GM12891 (cell line): ENCODE measurements at regions not wholly inside any gene's neighbourhood (a gene's known extent, or its start where the extent isn't known, plus 50 kb on each side); places are given as distances from the start of the nearest gene placed in this dataset.

Experiments
- POLR2A ChIP-seq: IDR thresholded peaks from 2 replicates; pipeline ENCODE4 v1.6.1; 2011; ENCODE audit warnings: low read depth, low read length, control low read depth
- POLR2AphosphoS5 ChIP-seq: IDR thresholded peaks from 2 replicates; pipeline ENCODE4 v1.6.1; 2011; ENCODE audit warnings: low read depth, low read length, control low read depth
- POU2F2 ChIP-seq: IDR thresholded peaks from 2 replicates; pipeline ENCODE4 v1.6.1; 2011; ENCODE audit warnings: low read depth, mild to moderate bottlenecking, control low read depth, low read length, moderate library complexity
- SPI1 ChIP-seq: IDR thresholded peaks from 2 replicates; pipeline ENCODE4 v1.6.1; 2011; ENCODE audit warnings: low read depth, low read length, control low read depth
- TAF1 ChIP-seq: IDR thresholded peaks from 2 replicates; pipeline ENCODE4 v1.6.1; 2011; ENCODE audit warnings: low read depth, low read length, control low read depth

- TF ChIP-seq POLR2A (no peak), POLR2AphosphoS5 (no peak), TAF1 (no peak), POU2F2 (no peak), SPI1 (no peak)
These were observed 91.1 kb downstream of the TNFRSF13B start for GRCh38 chr17:16880843-16881230.
